ENCODE measurements at regions not wholly inside any gene's neighbourhood (a gene's known extent, or its start where the extent isn't known, plus 50 kb on each side); places are given as distances from the start of the nearest gene placed in this dataset.

- H3K4me3 ChIP-seq (ENCODE audit: low read length) = no peak overlapping the region
- H3K79me1 ChIP-seq (ENCODE audit: low read length) = peaks cover 8% of the 10 kb centered on the region
- no peak overlapping the region for H2BK5ac ChIP-seq (ENCODE audit: low read length)
- H3K4ac ChIP-seq (ENCODE audit: low read depth, low read length) = no peak overlapping the region
- H3K27me3 ChIP-seq (ENCODE audit: insufficient read depth, low read length, poor library complexity) = no peaks in the 10 kb centered on the region
- H3K36me3 ChIP-seq (ENCODE audit: control insufficient read depth, insufficient read depth, low read length) = no peaks in the 10 kb centered on the region
- no peak overlapping the region for H3K23ac ChIP-seq (ENCODE audit: low read length)
- H2BK15ac ChIP-seq (replicated peaks; ENCODE audit: low read depth) = no peak overlapping the region
- peak overlapping the region; percentile 46 for H3K56ac ChIP-seq (ENCODE audit: low read length)
- H3K18ac ChIP-seq (ENCODE audit: low read length) = no peak overlapping the region
- H3K4me2 ChIP-seq (ENCODE audit: low read length) = no peak overlapping the region
- H3K4me1 ChIP-seq (ENCODE audit: control insufficient read depth, low read depth, low read length) = peaks cover 5% of the 10 kb centered on the region
- H2AK5ac ChIP-seq (ENCODE audit: low read length) = no peak overlapping the region
- WGBS (ENCODE audit: extremely low coverage, insufficient coverage, low lambda C conversion rate) = no CpG with 5 or more reads among the region's 30 CpGs
- no peak overlapping the region for H4K8ac ChIP-seq (ENCODE audit: low read depth, low read length)
- H3K9ac ChIP-seq (ENCODE audit: low read length) = no peak overlapping the region
- no peak for DNase-seq
- H4K5ac ChIP-seq (ENCODE audit: low read length) = no peak overlapping the region
- H2BK120ac ChIP-seq (ENCODE audit: low read depth, low read length) = no peak overlapping the region
- no peak overlapping the region for H3K27ac ChIP-seq (ENCODE audit: low read depth, low read length)
- H3K79me2 ChIP-seq (ENCODE audit: control insufficient read depth, insufficient read depth, low read length) = peaks cover 7% of the 10 kb centered on the region
These were observed 179.9 kb downstream of the SEC14L1 start for GRCh38 chr17:77320485-77321256.

- Histone ChIP-seq H3K27ac (ENCODE audit: low read depth, low read length) (peak overlapping the region; percentile 78), H3K23ac (ENCODE audit: low read length) (no peak overlapping the region)
These were observed 181.1 kb downstream of the SEC14L1 start for GRCh38 chr17:77321649-77322513.

GRCh38 chr17:77322514-77323412 lies 182.0 kb downstream of the SEC14L1 start:
- H4K8ac ChIP-seq (ENCODE audit: low read depth, low read length) = no peak overlapping the region
- peak overlapping the region; percentile 69 for H2AK5ac ChIP-seq (ENCODE audit: low read length)
- H3K4me3 ChIP-seq (ENCODE audit: low read length) = no peak overlapping the region
- peaks cover 3% of the 10 kb centered on the region for H3K4me1 ChIP-seq (ENCODE audit: control insufficient read depth, low read depth, low read length)
- peaks cover 12% of the 10 kb centered on the region for H3K79me1 ChIP-seq (ENCODE audit: low read length)
- no peak overlapping the region for H2BK120ac ChIP-seq (ENCODE audit: low read depth, low read length)
- H3K4me2 ChIP-seq (ENCODE audit: low read length) = no peak overlapping the region
- no peaks in the 10 kb centered on the region for H3K27me3 ChIP-seq (ENCODE audit: insufficient read depth, low read length, poor library complexity)
- H3K79me2 ChIP-seq (ENCODE audit: control insufficient read depth, insufficient read depth, low read length) = peaks cover 7% of the 10 kb centered on the region
- no peak overlapping the region for H3K18ac ChIP-seq (ENCODE audit: low read length)
- no CpG with 5 or more reads among the region's 32 CpGs for WGBS (ENCODE audit: extremely low coverage, insufficient coverage, low lambda C conversion rate)
- peak overlapping the region; percentile 24 for H3K23ac ChIP-seq (ENCODE audit: low read length)
- H4K5ac ChIP-seq (ENCODE audit: low read length) = no peak overlapping the region
- no peak overlapping the region for H2BK15ac ChIP-seq (replicated peaks; ENCODE audit: low read depth)
- H3K9ac ChIP-seq (ENCODE audit: low read length) = peak overlapping the region; percentile 32
- H3K36me3 ChIP-seq (ENCODE audit: control insufficient read depth, insufficient read depth, low read length) = no peaks in the 10 kb centered on the region
- peak overlapping the region; percentile 78 for H3K27ac ChIP-seq (ENCODE audit: low read depth, low read length)
- peak; percentile 91 for DNase-seq
- H3K4ac ChIP-seq (ENCODE audit: low read depth, low read length) = no peak overlapping the region
- peak overlapping the region; percentile 79 for H3K56ac ChIP-seq (ENCODE audit: low read length)
- peak overlapping the region; percentile 70 for H2BK5ac ChIP-seq (ENCODE audit: low read length)

More at GRCh38 chr17:77321649-77322513, 181.1 kb downstream of the SEC14L1 start:
- Histone ChIP-seq H2BK15ac (replicated peaks; ENCODE audit: low read depth) (no peak overlapping the region), H2AK5ac (ENCODE audit: low read length) (no peak overlapping the region), H2BK120ac (ENCODE audit: low read depth, low read length) (no peak overlapping the region), H3K56ac (ENCODE audit: low read length) (peak overlapping the region; percentile 49), H4K8ac (ENCODE audit: low read depth, low read length) (no peak overlapping the region), H3K4ac (ENCODE audit: low read depth, low read length) (no peak overlapping the region), H3K4me3 (ENCODE audit: low read length) (no peak overlapping the region), H3K79me2 (ENCODE audit: control insufficient read depth, insufficient read depth, low read length) (peaks cover 7% of the 10 kb centered on the region), H3K79me1 (ENCODE audit: low read length) (peaks cover 12% of the 10 kb centered on the region), H3K36me3 (ENCODE audit: control insufficient read depth, insufficient read depth, low read length) (no peaks in the 10 kb centered on the region), H3K18ac (ENCODE audit: low read length) (no peak overlapping the region), H3K4me2 (ENCODE audit: low read length) (no peak overlapping the region), H3K9ac (ENCODE audit: low read length) (no peak overlapping the region), H3K4me1 (ENCODE audit: control insufficient read depth, low read depth, low read length) (peaks cover 3% of the 10 kb centered on the region), H4K5ac (ENCODE audit: low read length) (no peak overlapping the region), H3K27me3 (ENCODE audit: insufficient read depth, low read length, poor library complexity) (no peaks in the 10 kb centered on the region), H2BK5ac (ENCODE audit: low read length) (no peak overlapping the region)
- no CpG with 5 or more reads among the region's 35 CpGs for WGBS (ENCODE audit: extremely low coverage, insufficient coverage, low lambda C conversion rate)
- DNase-seq = no peak

- Histone ChIP-seq H2AK5ac (ENCODE audit: low read length) (no peak overlapping the region), H4K5ac (ENCODE audit: low read length) (no peak overlapping the region), H2BK120ac (ENCODE audit: low read depth, low read length) (no peak overlapping the region), H3K23ac (ENCODE audit: low read length) (no peak overlapping the region), H2BK5ac (ENCODE audit: low read length) (no peak overlapping the region), H3K79me2 (ENCODE audit: control insufficient read depth, insufficient read depth, low read length) (peaks cover 7% of the 10 kb centered on the region), H3K4ac (ENCODE audit: low read depth, low read length) (no peak overlapping the region), H3K4me3 (ENCODE audit: low read length) (no peak overlapping the region), H2BK15ac (replicated peaks; ENCODE audit: low read depth) (no peak overlapping the region), H3K9ac (ENCODE audit: low read length) (no peak overlapping the region), H3K4me2 (ENCODE audit: low read length) (no peak overlapping the region), H3K4me1 (ENCODE audit: control insufficient read depth, low read depth, low read length) (peaks cover 3% of the 10 kb centered on the region), H4K8ac (ENCODE audit: low read depth, low read length) (no peak overlapping the region), H3K27me3 (ENCODE audit: insufficient read depth, low read length, poor library complexity) (no peaks in the 10 kb centered on the region), H3K18ac (ENCODE audit: low read length) (peak overlapping the region; percentile 0), H3K27ac (ENCODE audit: low read depth, low read length) (peak overlapping the region; percentile 59), H3K36me3 (ENCODE audit: control insufficient read depth, insufficient read depth, low read length) (no peaks in the 10 kb centered on the region), H3K79me1 (ENCODE audit: low read length) (peaks cover 12% of the 10 kb centered on the region), H3K56ac (ENCODE audit: low read length) (peak overlapping the region; percentile 79)
- DNase-seq = no peak
- no CpG with 5 or more reads among the region's 36 CpGs for WGBS (ENCODE audit: extremely low coverage, insufficient coverage, low lambda C conversion rate)
These were observed 182.8 kb downstream of the SEC14L1 start for GRCh38 chr17:77323413-77324171.

GRCh38 chr17:77324227-77324626 lies 183.5 kb downstream of the SEC14L1 start:
- no peak overlapping the region for H3K27ac ChIP-seq (ENCODE audit: low read depth, low read length)
- H3K4me2 ChIP-seq (ENCODE audit: low read length) = no peak overlapping the region
- H3K56ac ChIP-seq (ENCODE audit: low read length) = no peak overlapping the region
- H3K4me1 ChIP-seq (ENCODE audit: control insufficient read depth, low read depth, low read length) = peaks cover 3% of the 10 kb centered on the region
- no peak overlapping the region for H4K8ac ChIP-seq (ENCODE audit: low read depth, low read length)
- no peak overlapping the region for H3K23ac ChIP-seq (ENCODE audit: low read length)
- no peak overlapping the region for H3K4ac ChIP-seq (ENCODE audit: low read depth, low read length)
- H3K4me3 ChIP-seq (ENCODE audit: low read length) = no peak overlapping the region
- WGBS (ENCODE audit: extremely low coverage, insufficient coverage, low lambda C conversion rate) = no CpG with 5 or more reads among the region's 8 CpGs
- H2AK5ac ChIP-seq (ENCODE audit: low read length) = no peak overlapping the region
- no peak overlapping the region for H2BK5ac ChIP-seq (ENCODE audit: low read length)
- no peak overlapping the region for H3K9ac ChIP-seq (ENCODE audit: low read length)
- no peak overlapping the region for H2BK15ac ChIP-seq (replicated peaks; ENCODE audit: low read depth)
- H2BK120ac ChIP-seq (ENCODE audit: low read depth, low read length) = no peak overlapping the region
- no peaks in the 10 kb centered on the region for H3K27me3 ChIP-seq (ENCODE audit: insufficient read depth, low read length, poor library complexity)
- no peak overlapping the region for H3K18ac ChIP-seq (ENCODE audit: low read length)
- peaks cover 12% of the 10 kb centered on the region for H3K79me1 ChIP-seq (ENCODE audit: low read length)
- no peaks in the 10 kb centered on the region for H3K36me3 ChIP-seq (ENCODE audit: control insufficient read depth, insufficient read depth, low read length)
- H4K5ac ChIP-seq (ENCODE audit: low read length) = no peak overlapping the region
- peaks cover 7% of the 10 kb centered on the region for H3K79me2 ChIP-seq (ENCODE audit: control insufficient read depth, insufficient read depth, low read length)
- DNase-seq = no peak

Data from mesendoderm (in vitro differentiated cells).